GM12878 (cell line): ENCODE measurements at regions not wholly inside any gene's neighbourhood (a gene's known extent, or its start where the extent isn't known, plus 50 kb on each side); places are given as distances from the start of the nearest gene placed in this dataset.

Source experiments
- CBFB ChIP-seq: IDR thresholded peaks from 2 replicates; pipeline ENCODE4 v1.6.1; 2016; ENCODE audit warnings: antibody characterized with exemption, low read depth
- CBX5 ChIP-seq: sonication (generic); IDR thresholded peaks from 2 replicates; pipeline ENCODE4 v1.6.1; 2016; ENCODE audit warnings: low read depth, moderate library complexity, mild to moderate bottlenecking, inconsistent platforms
- NRF1 ChIP-seq: conservative IDR thresholded peaks from 2 replicates; pipeline ENCODE4 v1.6.1; 2011; ENCODE audit warnings: mild to moderate bottlenecking, low read depth, low read length, improper control_type of control experiment
- POLR2A ChIP-seq: IDR thresholded peaks from 2 replicates; pipeline ENCODE4 v1.6.1; 2011; ENCODE audit warnings: low read depth, mild to moderate bottlenecking, low read length
- RAD21 ChIP-seq: IDR thresholded peaks from 2 replicates; pipeline ENCODE4 v1.6.1; 2011; ENCODE audit warnings: mild to moderate bottlenecking, low read depth, low read length, moderate library complexity; ENCODE audit not compliant: insufficient read depth
- TCF7 ChIP-seq: IDR thresholded peaks from 2 replicates; pipeline ENCODE4 v1.6.1; 2014; ENCODE audit warnings: antibody characterized with exemption, borderline replicate concordance
- TF ChIP-seq, protein P1 (sequence below), 3 experiments: IDR thresholded peaks in 2 of 3; conservative IDR thresholded peaks in 1 of 3; 2 replicates each; pipeline ENCODE4 v1.5.1; 2011; ENCODE audit warnings: low read depth in 3 of 3, low read length in 3 of 3, mild to moderate bottlenecking in 3 of 3, control low read depth in 2 of 3, moderate library complexity in 2 of 3, inconsistent platforms in 1 of 3, mixed read lengths in 1 of 3; ENCODE audit not compliant: control insufficient read depth in 2 of 3, insufficient read depth in 1 of 3; ENCODE audit errors: extremely low read depth in 1 of 3
- TF ChIP-seq, protein P2 (sequence below): fragments of 450-650 bp; formaldehyde crosslinking; IDR thresholded peaks from 2 replicates; pipeline ENCODE4 v1.5.0; 2022; ENCODE audit warnings: mild to moderate bottlenecking, missing genetic modification characterization
- TF ChIP-seq, protein P3 (sequence below): fragments of 450-650 bp; formaldehyde crosslinking; IDR thresholded peaks from 2 replicates; pipeline ENCODE4 v1.4.0; 2022; ENCODE audit warnings: mild to moderate bottlenecking, moderate library complexity

DNA sequence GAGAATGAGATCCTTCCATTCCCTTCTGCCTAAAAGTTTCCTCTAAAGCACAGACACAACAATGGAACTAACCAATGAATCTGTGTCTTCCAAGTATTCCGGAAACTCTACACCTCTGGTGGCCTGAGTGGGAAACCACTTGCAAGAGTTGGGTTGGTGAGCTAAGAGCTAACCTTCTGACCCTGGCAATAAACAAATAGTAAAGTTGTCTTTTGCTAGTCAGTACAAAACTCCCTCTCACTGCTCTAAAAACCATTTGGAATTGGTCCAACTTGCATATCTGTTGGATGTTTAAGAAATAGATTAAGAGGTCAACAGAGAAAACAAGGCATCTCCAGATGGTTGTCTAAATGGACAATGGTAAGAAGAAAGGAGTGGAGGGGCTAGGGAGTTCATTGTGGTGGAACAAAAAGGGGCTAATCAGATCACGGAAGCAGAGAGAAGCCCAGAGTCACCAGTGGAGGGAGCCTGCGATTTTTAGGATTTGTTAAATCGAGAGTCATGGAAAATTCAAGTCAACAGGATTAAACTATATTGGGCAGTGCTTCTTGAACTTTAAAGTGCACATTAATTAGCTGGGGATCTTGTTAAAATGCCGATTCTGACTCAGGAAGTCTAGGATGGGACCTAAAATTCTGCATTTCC, 192.3 kb downstream of the EVX1 start:
- TF ChIP-seq CBFB = no peak
- TF ChIP-seq POLR2A = no peak
- no peak for TF ChIP-seq CBX5
- TF ChIP-seq, protein P1, sequence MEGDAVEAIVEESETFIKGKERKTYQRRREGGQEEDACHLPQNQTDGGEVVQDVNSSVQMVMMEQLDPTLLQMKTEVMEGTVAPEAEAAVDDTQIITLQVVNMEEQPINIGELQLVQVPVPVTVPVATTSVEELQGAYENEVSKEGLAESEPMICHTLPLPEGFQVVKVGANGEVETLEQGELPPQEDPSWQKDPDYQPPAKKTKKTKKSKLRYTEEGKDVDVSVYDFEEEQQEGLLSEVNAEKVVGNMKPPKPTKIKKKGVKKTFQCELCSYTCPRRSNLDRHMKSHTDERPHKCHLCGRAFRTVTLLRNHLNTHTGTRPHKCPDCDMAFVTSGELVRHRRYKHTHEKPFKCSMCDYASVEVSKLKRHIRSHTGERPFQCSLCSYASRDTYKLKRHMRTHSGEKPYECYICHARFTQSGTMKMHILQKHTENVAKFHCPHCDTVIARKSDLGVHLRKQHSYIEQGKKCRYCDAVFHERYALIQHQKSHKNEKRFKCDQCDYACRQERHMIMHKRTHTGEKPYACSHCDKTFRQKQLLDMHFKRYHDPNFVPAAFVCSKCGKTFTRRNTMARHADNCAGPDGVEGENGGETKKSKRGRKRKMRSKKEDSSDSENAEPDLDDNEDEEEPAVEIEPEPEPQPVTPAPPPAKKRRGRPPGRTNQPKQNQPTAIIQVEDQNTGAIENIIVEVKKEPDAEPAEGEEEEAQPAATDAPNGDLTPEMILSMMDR (IDR thresholded peaks at IDR 0.05 in 2 of 3, conservative IDR thresholded peaks at IDR 0.05 in 1 of 3; ENCODE audit: control insufficient read depth in 2 of 3, extremely low read depth in 1 of 3, insufficient read depth in 1 of 3, low read depth in 3 of 3, low read length in 3 of 3) = no peak
- TF ChIP-seq, protein P2, sequence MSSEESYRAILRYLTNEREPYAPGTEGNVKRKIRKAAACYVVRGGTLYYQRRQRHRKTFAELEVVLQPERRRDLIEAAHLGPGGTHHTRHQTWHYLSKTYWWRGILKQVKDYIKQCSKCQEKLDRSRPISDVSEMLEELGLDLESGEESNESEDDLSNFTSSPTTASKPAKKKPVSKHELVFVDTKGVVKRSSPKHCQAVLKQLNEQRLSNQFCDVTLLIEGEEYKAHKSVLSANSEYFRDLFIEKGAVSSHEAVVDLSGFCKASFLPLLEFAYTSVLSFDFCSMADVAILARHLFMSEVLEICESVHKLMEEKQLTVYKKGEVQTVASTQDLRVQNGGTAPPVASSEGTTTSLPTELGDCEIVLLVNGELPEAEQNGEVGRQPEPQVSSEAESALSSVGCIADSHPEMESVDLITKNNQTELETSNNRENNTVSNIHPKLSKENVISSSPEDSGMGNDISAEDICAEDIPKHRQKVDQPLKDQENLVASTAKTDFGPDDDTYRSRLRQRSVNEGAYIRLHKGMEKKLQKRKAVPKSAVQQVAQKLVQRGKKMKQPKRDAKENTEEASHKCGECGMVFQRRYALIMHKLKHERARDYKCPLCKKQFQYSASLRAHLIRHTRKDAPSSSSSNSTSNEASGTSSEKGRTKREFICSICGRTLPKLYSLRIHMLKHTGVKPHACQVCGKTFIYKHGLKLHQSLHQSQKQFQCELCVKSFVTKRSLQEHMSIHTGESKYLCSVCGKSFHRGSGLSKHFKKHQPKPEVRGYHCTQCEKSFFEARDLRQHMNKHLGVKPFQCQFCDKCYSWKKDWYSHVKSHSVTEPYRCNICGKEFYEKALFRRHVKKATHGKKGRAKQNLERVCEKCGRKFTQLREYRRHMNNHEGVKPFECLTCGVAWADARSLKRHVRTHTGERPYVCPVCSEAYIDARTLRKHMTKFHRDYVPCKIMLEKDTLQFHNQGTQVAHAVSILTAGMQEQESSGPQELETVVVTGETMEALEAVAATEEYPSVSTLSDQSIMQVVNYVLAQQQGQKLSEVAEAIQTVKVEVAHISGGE (CRISPR knock-in tag) = no peak
- TF ChIP-seq, protein P3, sequence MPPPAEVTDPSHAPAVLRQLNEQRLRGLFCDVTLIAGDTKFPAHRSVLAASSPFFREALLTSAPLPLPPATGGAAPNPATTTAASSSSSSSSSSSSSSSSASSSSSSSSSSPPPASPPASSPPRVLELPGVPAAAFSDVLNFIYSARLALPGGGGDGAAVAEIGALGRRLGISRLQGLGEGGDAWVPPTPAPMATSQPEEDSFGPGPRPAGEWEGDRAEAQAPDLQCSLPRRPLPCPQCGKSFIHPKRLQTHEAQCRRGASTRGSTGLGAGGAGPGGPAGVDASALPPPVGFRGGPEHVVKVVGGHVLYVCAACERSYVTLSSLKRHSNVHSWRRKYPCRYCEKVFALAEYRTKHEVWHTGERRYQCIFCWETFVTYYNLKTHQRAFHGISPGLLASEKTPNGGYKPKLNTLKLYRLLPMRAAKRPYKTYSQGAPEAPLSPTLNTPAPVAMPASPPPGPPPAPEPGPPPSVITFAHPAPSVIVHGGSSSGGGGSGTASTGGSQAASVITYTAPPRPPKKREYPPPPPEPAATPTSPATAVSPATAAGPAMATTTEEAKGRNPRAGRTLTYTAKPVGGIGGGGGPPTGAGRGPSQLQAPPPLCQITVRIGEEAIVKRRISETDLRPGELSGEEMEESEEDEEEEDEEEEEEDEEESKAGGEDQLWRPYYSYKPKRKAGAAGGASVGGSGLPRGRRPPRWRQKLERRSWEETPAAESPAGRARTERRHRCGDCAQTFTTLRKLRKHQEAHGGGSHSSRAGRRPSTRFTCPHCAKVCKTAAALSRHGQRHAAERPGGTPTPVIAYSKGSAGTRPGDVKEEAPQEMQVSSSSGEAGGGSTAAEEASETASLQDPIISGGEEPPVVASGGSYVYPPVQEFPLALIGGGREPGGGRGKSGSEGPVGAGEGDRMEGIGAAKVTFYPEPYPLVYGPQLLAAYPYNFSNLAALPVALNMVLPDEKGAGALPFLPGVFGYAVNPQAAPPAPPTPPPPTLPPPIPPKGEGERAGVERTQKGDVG (CRISPR knock-in tag) = no peak
- TF ChIP-seq RAD21 = no peak
- no peak for TF ChIP-seq TCF7
- TF ChIP-seq NRF1 = no peak
